OCI-LY3 (cell line): ENCODE measurements at regions not wholly inside any gene's neighbourhood (a gene's known extent, or its start where the extent isn't known, plus 50 kb on each side); places are given as distances from the start of the nearest gene placed in this dataset.

Experiments used
- EZH2phosphoT487 ChIP-seq: fragments of 200-600 bp; shearing (Covaris generic); IDR thresholded peaks from 2 replicates; pipeline ENCODE4 v1.6.1; 2018; ENCODE audit warnings: antibody characterized with exemption, mixed run types, low read depth
- TF ChIP-seq, protein P1 (sequence below): fragments of 200-600, 300-600 bp; sonication (generic); IDR thresholded peaks from 2 replicates; pipeline ENCODE4 v1.5.1; 2014; ENCODE audit warnings: antibody characterized with exemption, low read length, low read depth

DNA sequence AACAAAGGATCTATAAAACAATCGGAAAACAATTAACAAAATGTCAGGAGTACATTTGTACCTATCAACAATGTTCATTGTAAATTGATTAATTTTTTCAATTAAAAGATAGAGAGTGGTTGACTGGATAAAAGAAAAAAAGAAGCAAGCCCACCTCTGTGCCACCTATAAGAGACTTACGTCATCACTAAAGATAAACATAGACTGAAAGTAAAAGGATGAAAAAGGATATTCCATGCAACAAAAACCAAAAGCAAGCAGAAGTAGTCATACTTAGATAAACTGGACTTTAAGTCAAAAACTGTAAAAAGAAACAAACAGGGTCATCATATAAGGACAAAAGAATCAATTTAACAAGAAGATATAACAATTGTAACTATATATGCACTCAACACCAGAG, 197.4 kb downstream of the RASEF start:
- TF ChIP-seq, protein P1, sequence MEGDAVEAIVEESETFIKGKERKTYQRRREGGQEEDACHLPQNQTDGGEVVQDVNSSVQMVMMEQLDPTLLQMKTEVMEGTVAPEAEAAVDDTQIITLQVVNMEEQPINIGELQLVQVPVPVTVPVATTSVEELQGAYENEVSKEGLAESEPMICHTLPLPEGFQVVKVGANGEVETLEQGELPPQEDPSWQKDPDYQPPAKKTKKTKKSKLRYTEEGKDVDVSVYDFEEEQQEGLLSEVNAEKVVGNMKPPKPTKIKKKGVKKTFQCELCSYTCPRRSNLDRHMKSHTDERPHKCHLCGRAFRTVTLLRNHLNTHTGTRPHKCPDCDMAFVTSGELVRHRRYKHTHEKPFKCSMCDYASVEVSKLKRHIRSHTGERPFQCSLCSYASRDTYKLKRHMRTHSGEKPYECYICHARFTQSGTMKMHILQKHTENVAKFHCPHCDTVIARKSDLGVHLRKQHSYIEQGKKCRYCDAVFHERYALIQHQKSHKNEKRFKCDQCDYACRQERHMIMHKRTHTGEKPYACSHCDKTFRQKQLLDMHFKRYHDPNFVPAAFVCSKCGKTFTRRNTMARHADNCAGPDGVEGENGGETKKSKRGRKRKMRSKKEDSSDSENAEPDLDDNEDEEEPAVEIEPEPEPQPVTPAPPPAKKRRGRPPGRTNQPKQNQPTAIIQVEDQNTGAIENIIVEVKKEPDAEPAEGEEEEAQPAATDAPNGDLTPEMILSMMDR = no peak
- TF ChIP-seq EZH2phosphoT487 = no peak
